ENCODE measurements at regions not wholly inside any gene's neighbourhood (a gene's known extent, or its start where the extent isn't known, plus 50 kb on each side); places are given as distances from the start of the nearest gene placed in this dataset.

GRCh38 chr3:111326144-111326995 is 215.6 kb upstream of the CD96 start:
- Histone ChIP-seq H3K27ac (ENCODE audit: low read depth, low read length, poor library complexity, severe bottlenecking) (no peak overlapping the region), H3K79me2 (ENCODE audit: insufficient read depth, low read length) (no peaks in the 10 kb centered on the region), H3K4me3 (ENCODE audit: low read depth, low read length, poor library complexity, severe bottlenecking) (no peak overlapping the region), H3K9ac (ENCODE audit: low read length) (no peak overlapping the region), H3K4me1 (ENCODE audit: insufficient read depth, low read length, severe bottlenecking) (peaks cover 31% of the 10 kb centered on the region), H3K36me3 (ENCODE audit: insufficient read depth, low read length) (no peaks in the 10 kb centered on the region), H3K9me3 (ENCODE audit: low read length) (no peaks in the 10 kb centered on the region), H4K20me1 (ENCODE audit: insufficient read depth, low read length) (no peaks in the 10 kb centered on the region), H3K4me2 (ENCODE audit: low read length) (no peak overlapping the region), H2AFZ (ENCODE audit: low read length) (no peak overlapping the region), H3K27me3 (ENCODE audit: insufficient read depth, low read length) (no peaks in the 10 kb centered on the region), H3K9me2 (ENCODE audit: low read depth, low read length) (no peaks in the 10 kb centered on the region), H3F3A (ENCODE audit: insufficient read depth, low read length) (no peaks in the 10 kb centered on the region)
- TF ChIP-seq EZH2 (IDR thresholded peaks at IDR 0.05; ENCODE audit: borderline replicate concordance, low read length) (no peak), CTCF (IDR thresholded peaks at IDR 0.05; ENCODE audit: low read length) (no peak)

DNA sequence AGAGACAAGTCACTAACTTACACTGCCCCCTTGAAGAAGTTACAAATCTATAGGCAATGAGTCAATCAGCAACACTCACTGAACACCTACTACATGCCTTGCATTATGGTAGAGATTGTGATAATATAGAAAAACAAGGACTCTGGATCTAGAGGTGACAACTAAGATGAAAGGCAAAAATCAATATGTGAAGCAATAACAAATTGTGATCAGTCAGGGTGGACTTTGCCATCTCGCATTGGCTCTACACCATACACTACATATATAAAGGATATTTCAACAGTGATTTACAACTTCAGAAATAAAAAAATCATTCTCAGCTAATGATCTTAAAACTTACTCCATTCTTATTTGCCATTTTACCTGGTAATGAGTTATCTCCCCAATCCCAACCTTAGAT is 210.7 kb upstream of the CD96 start:
- no peak overlapping the region for H3K27ac ChIP-seq (ENCODE audit: low read depth, low read length, poor library complexity, severe bottlenecking)
- TF ChIP-seq EZH2 (IDR thresholded peaks at IDR 0.05; ENCODE audit: borderline replicate concordance, low read length) = no peak
- TF ChIP-seq CTCF (IDR thresholded peaks at IDR 0.05; ENCODE audit: low read length) = no peak
- no peaks in the 10 kb centered on the region for H3K9me3 ChIP-seq (ENCODE audit: low read length)
- H3K79me2 ChIP-seq (ENCODE audit: insufficient read depth, low read length) = no peaks in the 10 kb centered on the region
- H2AFZ ChIP-seq (ENCODE audit: low read length) = no peak overlapping the region
- H3K4me3 ChIP-seq (ENCODE audit: low read depth, low read length, poor library complexity, severe bottlenecking) = no peak overlapping the region
- H3F3A ChIP-seq (ENCODE audit: insufficient read depth, low read length) = no peaks in the 10 kb centered on the region
- H3K4me1 ChIP-seq (ENCODE audit: insufficient read depth, low read length, severe bottlenecking) = peaks cover 1% of the 10 kb centered on the region
- H3K9ac ChIP-seq (ENCODE audit: low read length) = no peak overlapping the region
- H3K4me2 ChIP-seq (ENCODE audit: low read length) = no peak overlapping the region
- no peaks in the 10 kb centered on the region for H3K9me2 ChIP-seq (ENCODE audit: low read depth, low read length)
- H3K36me3 ChIP-seq (ENCODE audit: insufficient read depth, low read length) = no peaks in the 10 kb centered on the region
- no peaks in the 10 kb centered on the region for H4K20me1 ChIP-seq (ENCODE audit: insufficient read depth, low read length)
- no peaks in the 10 kb centered on the region for H3K27me3 ChIP-seq (ENCODE audit: insufficient read depth, low read length)

GRCh38 chr3:111331912-111332311 is 210.1 kb upstream of the CD96 start:
- Histone ChIP-seq H3K79me2 (ENCODE audit: insufficient read depth, low read length) (no peaks in the 10 kb centered on the region), H3K9me2 (ENCODE audit: low read depth, low read length) (no peaks in the 10 kb centered on the region), H3K27ac (ENCODE audit: low read depth, low read length, poor library complexity, severe bottlenecking) (no peak overlapping the region), H3K4me1 (ENCODE audit: insufficient read depth, low read length, severe bottlenecking) (no peaks in the 10 kb centered on the region), H3K4me2 (ENCODE audit: low read length) (no peak overlapping the region), H3K27me3 (ENCODE audit: insufficient read depth, low read length) (no peaks in the 10 kb centered on the region), H3K4me3 (ENCODE audit: low read depth, low read length, poor library complexity, severe bottlenecking) (no peak overlapping the region), H3K36me3 (ENCODE audit: insufficient read depth, low read length) (no peaks in the 10 kb centered on the region), H3K9ac (ENCODE audit: low read length) (no peak overlapping the region), H2AFZ (ENCODE audit: low read length) (no peak overlapping the region), H4K20me1 (ENCODE audit: insufficient read depth, low read length) (no peaks in the 10 kb centered on the region), H3F3A (ENCODE audit: insufficient read depth, low read length) (no peaks in the 10 kb centered on the region), H3K9me3 (ENCODE audit: low read length) (no peaks in the 10 kb centered on the region)
- no peak for TF ChIP-seq EZH2 (IDR thresholded peaks at IDR 0.05; ENCODE audit: borderline replicate concordance, low read length)
- no peak for TF ChIP-seq CTCF (IDR thresholded peaks at IDR 0.05; ENCODE audit: low read length)
